ENCODE measurements at regions not wholly inside any gene's neighbourhood (a gene's known extent, or its start where the extent isn't known, plus 50 kb on each side); places are given as distances from the start of the nearest gene placed in this dataset.

DNA sequence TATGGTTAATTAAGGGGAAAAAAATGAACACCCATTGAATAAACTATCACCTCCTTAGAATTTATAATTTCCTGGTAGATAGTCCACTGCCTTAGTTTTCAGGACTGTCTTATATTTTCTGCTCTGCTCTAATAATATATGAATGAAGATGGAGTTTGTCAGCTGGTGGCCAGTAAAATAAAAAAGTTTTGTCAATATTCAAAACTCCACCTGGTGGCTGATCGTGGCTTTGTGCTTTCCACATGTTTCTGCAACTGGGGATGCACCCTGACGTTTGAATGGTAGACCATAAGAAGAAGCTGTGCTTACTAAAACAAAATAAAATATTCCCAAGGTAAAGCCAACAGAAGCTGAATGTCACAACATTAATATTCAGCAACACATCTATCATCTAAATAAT is 286.6 kb upstream of the IZUMO3 start:
- TF ChIP-seq RAD21 (CRISPR knock-in tag; IDR thresholded peaks at IDR 0.05) (no peak), EZH2 (conservative IDR thresholded peaks at IDR 0.05; ENCODE audit: low read depth, low read length) (no peak), ZFAT (CRISPR knock-in tag; conservative IDR thresholded peaks at IDR 0.05) (no peak), PHF20 (CRISPR knock-in tag; IDR thresholded peaks at IDR 0.05) (no peak)
- TF ChIP-seq, protein P1, sequence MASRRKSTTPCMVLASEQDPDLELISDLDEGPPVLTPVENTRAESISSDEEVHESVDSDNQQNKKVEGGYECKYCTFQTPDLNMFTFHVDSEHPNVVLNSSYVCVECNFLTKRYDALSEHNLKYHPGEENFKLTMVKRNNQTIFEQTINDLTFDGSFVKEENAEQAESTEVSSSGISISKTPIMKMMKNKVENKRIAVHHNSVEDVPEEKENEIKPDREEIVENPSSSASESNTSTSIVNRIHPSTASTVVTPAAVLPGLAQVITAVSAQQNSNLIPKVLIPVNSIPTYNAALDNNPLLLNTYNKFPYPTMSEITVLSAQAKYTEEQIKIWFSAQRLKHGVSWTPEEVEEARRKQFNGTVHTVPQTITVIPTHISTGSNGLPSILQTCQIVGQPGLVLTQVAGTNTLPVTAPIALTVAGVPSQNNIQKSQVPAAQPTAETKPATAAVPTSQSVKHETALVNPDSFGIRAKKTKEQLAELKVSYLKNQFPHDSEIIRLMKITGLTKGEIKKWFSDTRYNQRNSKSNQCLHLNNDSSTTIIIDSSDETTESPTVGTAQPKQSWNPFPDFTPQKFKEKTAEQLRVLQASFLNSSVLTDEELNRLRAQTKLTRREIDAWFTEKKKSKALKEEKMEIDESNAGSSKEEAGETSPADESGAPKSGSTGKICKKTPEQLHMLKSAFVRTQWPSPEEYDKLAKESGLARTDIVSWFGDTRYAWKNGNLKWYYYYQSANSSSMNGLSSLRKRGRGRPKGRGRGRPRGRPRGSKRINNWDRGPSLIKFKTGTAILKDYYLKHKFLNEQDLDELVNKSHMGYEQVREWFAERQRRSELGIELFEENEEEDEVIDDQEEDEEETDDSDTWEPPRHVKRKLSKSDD (CRISPR knock-in tag; IDR thresholded peaks at IDR 0.05; ENCODE audit: low read depth), result no peak

All from HepG2 (cell line).